ENCODE measurements at regions not wholly inside any gene's neighbourhood (a gene's known extent, or its start where the extent isn't known, plus 50 kb on each side); places are given as distances from the start of the nearest gene placed in this dataset.
"Not testable (repeated sequence)": the region's sequence is repeated elsewhere in the genome, so short reads cannot be mapped to it uniquely, and the experiment has no call there.

- no peak for DNase-seq (ENCODE audit: low read depth in 3 of 3)
Observed at GRCh38 chr2:128505575-128506526, 187.2 kb upstream of the HS6ST1 start.

GRCh38 chr2:128506534-128506933 is 187.9 kb upstream of the HS6ST1 start:
- DNase-seq (ENCODE audit: low read depth in 3 of 3) = no peak

GRCh38 chr2:128510701-128511397 is 192.2 kb upstream of the HS6ST1 start:
- no peak for DNase-seq (ENCODE audit: low read depth in 3 of 3)

- no peak for DNase-seq (ENCODE audit: low read depth in 3 of 3)
Observed at GRCh38 chr2:128511731-128512378, 193.2 kb upstream of the HS6ST1 start.

- DNase-seq (ENCODE audit: low read depth in 3 of 3) = no peak
Observed at GRCh38 chr2:128512379-128513115, 193.9 kb upstream of the HS6ST1 start.

- no peak for DNase-seq (ENCODE audit: low read depth in 3 of 3)
Observed at GRCh38 chr2:128513116-128513960, 194.7 kb upstream of the HS6ST1 start.

- DNase-seq (ENCODE audit: low read depth in 3 of 3) = no peak
Observed at GRCh38 chr2:128513961-128514283, 195.3 kb upstream of the HS6ST1 start.

GRCh38 chr2:128514555-128514955 is 195.9 kb upstream of the HS6ST1 start:
- no peak for DNase-seq (ENCODE audit: low read depth in 3 of 3)

- no peak for DNase-seq (ENCODE audit: low read depth in 3 of 3)
Observed at GRCh38 chr2:128516938-128517337, 198.3 kb upstream of the HS6ST1 start.

GRCh38 chr2:128519028-128519427 is 200.4 kb upstream of the HS6ST1 start:
- DNase-seq (ENCODE audit: low read depth in 3 of 3) = not testable (repeated sequence)

- DNase-seq (ENCODE audit: low read depth in 3 of 3) = no peak
Observed at GRCh38 chr2:128519517-128520215, 201.0 kb upstream of the HS6ST1 start.

- no peak for DNase-seq (ENCODE audit: low read depth in 3 of 3)
Observed at GRCh38 chr2:128520340-128520739, 201.7 kb upstream of the HS6ST1 start.

- peak in 1 of 3 experiments; percentile 26 for DNase-seq (ENCODE audit: low read depth in 3 of 3)
Observed at GRCh38 chr2:128520791-128521190, 202.1 kb upstream of the HS6ST1 start.

GRCh38 chr2:128521482-128521881 is 202.8 kb upstream of the HS6ST1 start:
- no peak for DNase-seq (ENCODE audit: low read depth in 3 of 3)

GRCh38 chr2:128522829-128523228 is 204.2 kb upstream of the HS6ST1 start:
- DNase-seq (ENCODE audit: low read depth in 3 of 3) = no peak

GRCh38 chr2:128523457-128523856 is 204.8 kb upstream of the HS6ST1 start:
- no peak for DNase-seq (ENCODE audit: low read depth in 3 of 3)

GRCh38 chr2:128524183-128524582 is 205.5 kb upstream of the HS6ST1 start:
- DNase-seq (ENCODE audit: low read depth in 3 of 3) = no peak

- DNase-seq (ENCODE audit: low read depth in 3 of 3) = no peak
Observed at GRCh38 chr2:128525653-128526052, 207.0 kb upstream of the HS6ST1 start.

GRCh38 chr2:128526455-128526976 is 207.8 kb upstream of the HS6ST1 start:
- no peak for DNase-seq (ENCODE audit: low read depth in 3 of 3)

GRCh38 chr2:128528133-128528532 is 209.5 kb upstream of the HS6ST1 start:
- DNase-seq (ENCODE audit: low read depth in 3 of 3) = no peak
